Nephron progenitor cell (in vitro differentiated cells): ENCODE measurements at regions not wholly inside any gene's neighbourhood (a gene's known extent, or its start where the extent isn't known, plus 50 kb on each side); places are given as distances from the start of the nearest gene placed in this dataset.

ENCODE experiments used
- DNase-seq: peaks from one replicate; pipeline ENCODE4 v3.0.0; 2021
- H3K27ac Mint-ChIP-seq: 2 replicates; pipeline ENCODE4 v1.8.0; 2021; ENCODE audit warnings: mild to moderate bottlenecking, moderate library complexity, mixed read lengths
- H3K27me3 Mint-ChIP-seq: 2 replicates; pipeline ENCODE4 v1.8.0; 2021; ENCODE audit warnings: mild to moderate bottlenecking, low read depth, mixed read lengths; ENCODE audit not compliant: poor library complexity
- H3K36me3 Mint-ChIP-seq: 2 replicates; pipeline ENCODE4 v1.8.0; 2021; ENCODE audit warnings: low read depth, mixed read lengths
- H3K4me1 Mint-ChIP-seq: 2 replicates; pipeline ENCODE4 v1.8.0; 2021; ENCODE audit warnings: mixed read lengths
- H3K4me3 Mint-ChIP-seq: 2 replicates; pipeline ENCODE4 v1.8.0; 2021; ENCODE audit warnings: mild to moderate bottlenecking, moderate library complexity, mixed read lengths
- H3K9me3 Mint-ChIP-seq: 2 replicates; pipeline ENCODE4 v1.8.0; 2021; ENCODE audit warnings: mild to moderate bottlenecking, moderate library complexity, mixed read lengths
- TF ChIP-seq, protein P1 (sequence below): fragments of 200-600 bp; sonication (generic); IDR thresholded peaks from 2 replicates; pipeline ENCODE4 v1.5.0; 2021; ENCODE audit warnings: antibody characterized with exemption

DNA sequence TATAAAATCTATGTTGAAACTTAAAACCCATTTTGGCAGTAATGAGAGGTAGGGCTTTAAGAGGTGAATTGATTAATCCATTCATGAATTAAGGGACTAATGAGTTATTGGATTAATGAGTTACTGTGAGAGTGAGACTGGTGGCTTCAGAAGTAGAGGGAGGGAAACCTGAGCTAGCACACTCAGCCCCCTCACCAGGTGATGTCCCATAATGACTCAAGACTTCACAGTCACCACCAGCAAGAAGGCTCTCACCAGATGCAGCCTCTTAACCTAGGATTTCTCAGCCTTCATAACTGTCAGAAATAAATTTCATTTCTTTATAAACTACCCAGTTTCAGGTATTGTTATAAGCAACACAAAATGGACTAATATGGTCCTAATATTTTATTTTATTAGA is 621.7 kb upstream of the ACVR2A start:
- Mint-ChIP-seq H3K36me3 (peaks cover 4% of the 10 kb centered on the region), H3K9me3 (peaks cover 15% of the 10 kb centered on the region), H3K27me3 (no peaks in the 10 kb centered on the region), H3K27ac (no peak overlapping the region), H3K4me3 (no peak overlapping the region), H3K4me1 (no peaks in the 10 kb centered on the region)
- no peak for DNase-seq
- TF ChIP-seq, protein P1, sequence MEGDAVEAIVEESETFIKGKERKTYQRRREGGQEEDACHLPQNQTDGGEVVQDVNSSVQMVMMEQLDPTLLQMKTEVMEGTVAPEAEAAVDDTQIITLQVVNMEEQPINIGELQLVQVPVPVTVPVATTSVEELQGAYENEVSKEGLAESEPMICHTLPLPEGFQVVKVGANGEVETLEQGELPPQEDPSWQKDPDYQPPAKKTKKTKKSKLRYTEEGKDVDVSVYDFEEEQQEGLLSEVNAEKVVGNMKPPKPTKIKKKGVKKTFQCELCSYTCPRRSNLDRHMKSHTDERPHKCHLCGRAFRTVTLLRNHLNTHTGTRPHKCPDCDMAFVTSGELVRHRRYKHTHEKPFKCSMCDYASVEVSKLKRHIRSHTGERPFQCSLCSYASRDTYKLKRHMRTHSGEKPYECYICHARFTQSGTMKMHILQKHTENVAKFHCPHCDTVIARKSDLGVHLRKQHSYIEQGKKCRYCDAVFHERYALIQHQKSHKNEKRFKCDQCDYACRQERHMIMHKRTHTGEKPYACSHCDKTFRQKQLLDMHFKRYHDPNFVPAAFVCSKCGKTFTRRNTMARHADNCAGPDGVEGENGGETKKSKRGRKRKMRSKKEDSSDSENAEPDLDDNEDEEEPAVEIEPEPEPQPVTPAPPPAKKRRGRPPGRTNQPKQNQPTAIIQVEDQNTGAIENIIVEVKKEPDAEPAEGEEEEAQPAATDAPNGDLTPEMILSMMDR, result no peak

DNA sequence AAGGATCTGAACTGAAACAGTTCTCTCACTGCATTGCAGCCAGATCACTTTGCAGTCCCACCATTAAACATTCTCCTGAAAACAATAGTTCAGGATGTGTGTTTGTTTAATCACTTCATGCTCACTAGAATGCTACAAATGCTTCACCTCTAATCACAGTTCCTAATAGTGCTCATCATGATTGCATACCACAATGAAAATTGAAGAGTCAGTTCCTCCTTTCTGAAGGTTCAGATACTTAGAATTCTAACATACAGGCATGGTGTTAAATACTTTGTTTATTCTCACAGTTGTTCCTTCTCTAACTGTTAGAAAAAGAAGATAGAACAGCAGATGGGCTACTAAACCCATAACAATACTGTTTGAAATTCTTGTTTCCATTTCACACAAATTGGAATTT is 622.3 kb upstream of the ACVR2A start:
- DNase-seq, result no peak
- no peak overlapping the region for H3K27ac Mint-ChIP-seq
- peaks cover 21% of the 10 kb centered on the region for H3K9me3 Mint-ChIP-seq
- H3K27me3 Mint-ChIP-seq, result no peaks in the 10 kb centered on the region
- H3K4me3 Mint-ChIP-seq, result no peak overlapping the region
- TF ChIP-seq, protein P1, result no peak
- H3K4me1 Mint-ChIP-seq, result no peaks in the 10 kb centered on the region
- H3K36me3 Mint-ChIP-seq, result peaks cover 4% of the 10 kb centered on the region

DNA sequence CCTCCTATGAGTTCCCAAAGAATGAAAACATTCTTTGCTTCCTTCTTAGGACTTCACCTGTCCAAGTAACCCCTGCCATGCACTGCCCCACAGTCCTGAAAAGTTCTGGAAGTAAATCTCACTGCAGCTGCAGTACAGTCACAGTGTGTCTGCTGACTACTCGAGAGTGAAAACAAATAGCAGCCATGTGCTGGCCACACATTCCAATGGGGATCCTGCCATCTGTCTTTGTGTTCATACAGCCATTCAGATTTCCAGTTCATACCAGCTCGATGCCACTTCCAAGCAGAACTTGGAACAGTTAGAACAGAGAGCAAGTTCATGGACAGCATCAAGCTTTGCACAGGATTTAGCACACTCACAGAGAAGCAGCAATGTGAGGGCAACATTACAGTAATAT is 629.9 kb upstream of the ACVR2A start:
- peaks cover 4% of the 10 kb centered on the region for H3K36me3 Mint-ChIP-seq
- H3K4me1 Mint-ChIP-seq, result no peaks in the 10 kb centered on the region
- no peak for DNase-seq
- TF ChIP-seq, protein P1, result no peak
- H3K9me3 Mint-ChIP-seq, result peaks cover 23% of the 10 kb centered on the region
- H3K4me3 Mint-ChIP-seq, result no peak overlapping the region
- H3K27ac Mint-ChIP-seq, result no peak overlapping the region
- H3K27me3 Mint-ChIP-seq, result no peaks in the 10 kb centered on the region

DNA sequence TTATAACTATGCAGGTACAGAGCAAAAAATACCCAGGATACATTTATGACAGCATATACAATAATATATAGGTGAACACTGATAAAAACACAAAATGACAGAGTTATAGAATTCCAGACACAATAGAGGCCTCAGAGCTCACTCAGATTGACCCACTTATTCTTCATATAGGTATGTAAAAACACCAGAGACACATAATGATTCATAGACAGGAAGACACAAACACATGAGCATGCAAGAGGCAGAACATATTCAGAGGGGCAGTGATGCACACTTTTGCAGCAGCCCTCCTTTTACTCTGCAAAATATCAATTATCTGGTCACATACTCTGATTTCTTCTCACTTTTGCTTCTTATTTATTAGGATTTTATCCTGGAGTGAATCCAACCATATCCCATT is 633.3 kb upstream of the ACVR2A start:
- no peak for DNase-seq
- no peak overlapping the region for H3K27ac Mint-ChIP-seq
- H3K27me3 Mint-ChIP-seq, result no peaks in the 10 kb centered on the region
- peaks cover 4% of the 10 kb centered on the region for H3K36me3 Mint-ChIP-seq
- H3K4me3 Mint-ChIP-seq, result no peak overlapping the region
- no peaks in the 10 kb centered on the region for H3K4me1 Mint-ChIP-seq
- H3K9me3 Mint-ChIP-seq, result peaks cover 7% of the 10 kb centered on the region
- TF ChIP-seq, protein P1, result no peak

DNA sequence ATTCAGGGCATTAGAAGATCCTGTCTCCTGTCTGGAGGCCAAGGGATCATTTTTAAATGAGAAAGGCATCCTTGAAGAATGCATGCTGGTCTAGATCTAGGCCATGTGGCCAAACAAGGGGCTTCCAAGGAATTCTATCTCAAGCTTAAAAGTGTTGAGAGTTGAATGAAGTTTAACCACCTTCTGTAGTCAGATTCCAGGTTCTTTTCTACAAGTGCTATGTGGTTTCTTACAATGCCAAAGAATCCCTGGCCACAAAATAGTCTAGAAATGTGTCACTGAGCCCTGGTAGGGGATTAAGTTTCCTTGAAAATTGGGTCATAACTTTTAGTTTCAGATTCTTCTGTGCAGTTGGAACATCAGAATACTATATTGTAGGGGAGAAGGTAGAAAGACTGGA is 640.7 kb upstream of the ACVR2A start:
- Mint-ChIP-seq H3K4me1 (peaks cover 15% of the 10 kb centered on the region), H3K27me3 (no peaks in the 10 kb centered on the region), H3K27ac (no peak overlapping the region), H3K36me3 (peaks cover 12% of the 10 kb centered on the region), H3K4me3 (no peak overlapping the region), H3K9me3 (peaks cover 21% of the 10 kb centered on the region)
- TF ChIP-seq, protein P1, result no peak
- no peak for DNase-seq

DNA sequence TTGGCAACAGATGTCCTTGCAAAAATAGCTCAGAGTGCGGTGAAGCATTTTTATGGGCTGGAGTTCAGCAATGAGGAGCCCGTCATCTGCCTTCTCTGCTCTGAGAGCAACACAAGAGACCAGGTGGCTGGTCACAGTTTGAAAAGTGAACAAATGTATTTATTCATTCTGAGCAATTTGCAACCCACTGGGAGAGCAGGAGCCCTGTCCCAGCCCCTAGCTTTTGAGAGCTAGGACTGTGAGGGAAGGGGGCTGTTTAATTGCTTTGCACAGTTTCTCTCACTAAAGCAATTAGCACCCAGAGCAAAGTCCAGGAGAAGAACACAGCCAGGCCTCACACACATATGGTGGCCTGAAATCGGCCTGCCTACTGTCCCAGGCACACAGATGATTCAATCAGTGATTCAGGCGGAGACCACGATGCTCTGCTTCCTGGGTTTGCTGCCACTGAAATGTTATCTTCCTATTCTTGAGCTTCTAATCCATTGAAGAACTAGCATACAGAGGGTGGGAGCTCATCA is 646.1 kb upstream of the ACVR2A start:
- TF ChIP-seq, protein P1, result no peak
- Mint-ChIP-seq H3K27me3 (no peaks in the 10 kb centered on the region), H3K4me3 (no peak overlapping the region), H3K4me1 (peaks cover 32% of the 10 kb centered on the region), H3K27ac (peak overlapping the region; percentile 35), H3K36me3 (no peaks in the 10 kb centered on the region), H3K9me3 (no peaks in the 10 kb centered on the region)
- no peak for DNase-seq
